ENCODE measurements at regions not wholly inside any gene's neighbourhood (a gene's known extent, or its start where the extent isn't known, plus 50 kb on each side); places are given as distances from the start of the nearest gene placed in this dataset.

- no peak overlapping the region for H3K27ac ChIP-seq
- WGBS, 2 donors, result 93% methylated on average over 4 to 7 of the region's 10 CpGs
- H3K9me3 ChIP-seq, result no peaks in the 10 kb centered on the region
- no peaks in the 10 kb centered on the region for H3K36me3 ChIP-seq
- intact Hi-C loops (cut with DNase I), result no loop called here
- no peak for DNase-seq
- H3K4me1 ChIP-seq, result peaks cover 0 to 10% of the 10 kb centered on the region in 2 donors
- no peak overlapping the region for H3K4me3 ChIP-seq (replicated peaks in 1 of 3)
- no peak for TF ChIP-seq CTCF (IDR thresholded peaks at IDR 0.05)
- TF ChIP-seq POLR2A (IDR thresholded peaks at IDR 0.05), result no peak
- no peaks in the 10 kb centered on the region for H3K27me3 ChIP-seq
Observed at GRCh38 chr18:62442391-62442790, 80.4 kb upstream of the ZCCHC2 start.

DNA sequence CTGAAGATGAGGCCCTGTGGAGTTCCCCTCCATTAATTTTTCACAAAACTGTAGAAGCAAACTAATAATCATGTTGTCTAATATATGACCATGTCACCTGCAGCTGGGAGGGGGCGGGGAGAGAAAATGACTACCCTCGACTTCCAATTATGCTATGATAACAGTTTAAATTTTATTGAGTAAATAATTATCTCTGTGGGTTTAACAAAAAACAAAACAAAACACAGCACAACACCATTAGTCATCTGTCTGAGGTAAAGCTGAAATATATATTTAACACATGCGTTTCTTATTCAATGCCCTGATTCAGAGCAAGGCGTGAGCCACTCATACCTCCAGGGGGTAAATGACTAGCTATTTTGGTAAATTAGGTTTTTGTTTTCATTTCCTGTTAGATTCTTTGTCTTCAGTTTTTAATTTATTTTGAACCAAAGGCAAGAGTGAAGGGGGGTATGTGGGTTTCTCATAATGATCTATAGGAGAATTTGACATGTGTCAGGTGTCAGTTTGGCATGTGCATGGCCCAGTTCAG, 77.4 kb upstream of the ZCCHC2 start:
- intact Hi-C loops (cut with DNase I), result no loop called here
- WGBS, 2 donors, result 82 to 88% methylated on average over 4 of the region's 4 CpGs

GRCh38 chr18:62446511-62446910, 76.3 kb upstream of the ZCCHC2 start:
- no peak for DNase-seq
- intact Hi-C loops (cut with DNase I), result no loop called here
- H3K27ac ChIP-seq, result no peak overlapping the region

More for the DNA sequence above, 77.4 kb upstream of the ZCCHC2 start:
- H3K27me3 ChIP-seq, result no peaks in the 10 kb centered on the region
- H3K4me1 ChIP-seq, result no peaks in the 10 kb centered on the region
- H3K27ac ChIP-seq, result no peak overlapping the region
- no peak for DNase-seq
- no peaks in the 10 kb centered on the region for H3K9me3 ChIP-seq
- no peaks in the 10 kb centered on the region for H3K36me3 ChIP-seq
- H3K4me3 ChIP-seq (replicated peaks in 1 of 3), result no peak overlapping the region
- TF ChIP-seq POLR2A (IDR thresholded peaks at IDR 0.05) (no peak), CTCF (IDR thresholded peaks at IDR 0.05) (no peak)

GRCh38 chr18:62447652-62448051, 75.2 kb upstream of the ZCCHC2 start:
- Histone ChIP-seq H3K36me3 (no peaks in the 10 kb centered on the region), H3K27ac (no peak overlapping the region), H3K27me3 (no peaks in the 10 kb centered on the region), H3K9me3 (no peaks in the 10 kb centered on the region), H3K4me3 (replicated peaks in 1 of 3) (no peak overlapping the region), H3K4me1 (peaks cover 0 to 9% of the 10 kb centered on the region in 2 donors)
- no peak for DNase-seq
- no peak for TF ChIP-seq CTCF (IDR thresholded peaks at IDR 0.05)
- TF ChIP-seq POLR2A (IDR thresholded peaks at IDR 0.05), result no peak
- intact Hi-C loops (cut with DNase I), result no loop called here
- 73 to 89% methylated on average over 2 of the region's 2 CpGs for WGBS, 2 donors

More at GRCh38 chr18:62446511-62446910, 76.3 kb upstream of the ZCCHC2 start:
- no peak overlapping the region for H3K4me3 ChIP-seq (replicated peaks in 1 of 3)
- H3K36me3 ChIP-seq, result no peaks in the 10 kb centered on the region
- 77 to 92% methylated on average over 2 of the region's 2 CpGs for WGBS, 2 donors
- TF ChIP-seq CTCF (IDR thresholded peaks at IDR 0.05) (no peak), POLR2A (IDR thresholded peaks at IDR 0.05) (no peak)
- no peaks in the 10 kb centered on the region for H3K9me3 ChIP-seq
- H3K4me1 ChIP-seq, result peaks cover 0 to 9% of the 10 kb centered on the region in 2 donors
- no peaks in the 10 kb centered on the region for H3K27me3 ChIP-seq

GRCh38 chr18:62448426-62448825, 74.4 kb upstream of the ZCCHC2 start:
- no peak overlapping the region for H3K4me3 ChIP-seq (replicated peaks in 1 of 3)
- H3K4me1 ChIP-seq, result peaks cover 0 to 9% of the 10 kb centered on the region in 2 donors
- DNase-seq, result no peak
- intact Hi-C loops (cut with DNase I), result no loop called here
- no peaks in the 10 kb centered on the region for H3K9me3 ChIP-seq
- no peaks in the 10 kb centered on the region for H3K36me3 ChIP-seq
- 77 to 84% methylated on average over 6 of the region's 6 CpGs for WGBS, 2 donors
- TF ChIP-seq POLR2A (IDR thresholded peaks at IDR 0.05) (no peak), CTCF (IDR thresholded peaks at IDR 0.05) (no peak)
- H3K27me3 ChIP-seq, result no peaks in the 10 kb centered on the region
- no peak overlapping the region for H3K27ac ChIP-seq

All from thyroid gland (tissue), 4 donors.